NCI-H1436 (cell line): ENCODE measurements at regions not wholly inside any gene's neighbourhood (a gene's known extent, or its start where the extent isn't known, plus 50 kb on each side); places are given as distances from the start of the nearest gene placed in this dataset.
"Not testable (repeated sequence)": the region's sequence is repeated elsewhere in the genome, so short reads cannot be mapped to it uniquely, and the experiment has no call there.

Source experiments
- DNase-seq: peaks from one replicate; lab custom pipeline; 2025; lab: John Stamatoyannopoulos, UW

GRCh38 chr10:32217216-32217615 lies 129.7 kb downstream of the EPC1 start:
- no peak for DNase-seq

GRCh38 chr10:32213838-32214237 lies 133.1 kb downstream of the EPC1 start:
- DNase-seq = not testable (repeated sequence)

- DNase-seq = no peak
Observed at GRCh38 chr10:32211046-32211363, 136.0 kb downstream of the EPC1 start.

- no peak for DNase-seq
Observed at GRCh38 chr10:32210306-32211045, 136.5 kb downstream of the EPC1 start.

- DNase-seq = not testable (repeated sequence)
Observed at GRCh38 chr10:32208005-32208404, 139.0 kb downstream of the EPC1 start.

- DNase-seq = peak; percentile 22
Observed at GRCh38 chr10:32207544-32207943, 139.4 kb downstream of the EPC1 start.

- no peak for DNase-seq
Observed at GRCh38 chr10:32205670-32206069, 141.3 kb downstream of the EPC1 start.

GRCh38 chr10:32204606-32205005 lies 142.4 kb downstream of the EPC1 start:
- DNase-seq = no peak

GRCh38 chr10:32199714-32200394 lies 143.6 kb upstream of the KIF5B start:
- no peak for DNase-seq

- no peak for DNase-seq
Observed at GRCh38 chr10:32197423-32197822, 141.2 kb upstream of the KIF5B start.

GRCh38 chr10:32190890-32191491 lies 134.8 kb upstream of the KIF5B start:
- no peak for DNase-seq

GRCh38 chr10:32189400-32190084 lies 133.3 kb upstream of the KIF5B start:
- DNase-seq = no peak

- DNase-seq = not testable (repeated sequence)
Observed at GRCh38 chr10:32188601-32189000, 132.4 kb upstream of the KIF5B start.

GRCh38 chr10:32187686-32188085 lies 131.5 kb upstream of the KIF5B start:
- no peak for DNase-seq

GRCh38 chr10:32183652-32184051 lies 127.4 kb upstream of the KIF5B start:
- not testable (repeated sequence) for DNase-seq

GRCh38 chr10:32182476-32182875 lies 126.3 kb upstream of the KIF5B start:
- no peak for DNase-seq

- DNase-seq = no peak
Observed at GRCh38 chr10:32180390-32181280, 124.4 kb upstream of the KIF5B start.

GRCh38 chr10:32179836-32180235 lies 123.6 kb upstream of the KIF5B start:
- DNase-seq = no peak

GRCh38 chr10:32177594-32177993 lies 121.4 kb upstream of the KIF5B start:
- DNase-seq = not testable (repeated sequence)

GRCh38 chr10:32175629-32176028 lies 119.4 kb upstream of the KIF5B start:
- no peak for DNase-seq

- no peak for DNase-seq
Observed at GRCh38 chr10:32174349-32174893, 118.2 kb upstream of the KIF5B start.
